SH-SY5Y (cell line): ENCODE measurements at regions not wholly inside any gene's neighbourhood (a gene's known extent, or its start where the extent isn't known, plus 50 kb on each side); places are given as distances from the start of the nearest gene placed in this dataset.

Experiments used
- GATA2 ChIP-seq: IDR thresholded peaks from 2 replicates; pipeline ENCODE4 v1.6.1; 2011; ENCODE audit warnings: mild to moderate bottlenecking, low read depth, low read length
- GATA3 ChIP-seq: IDR thresholded peaks from 2 replicates; pipeline ENCODE4 v1.6.1; 2011; ENCODE audit warnings: low read depth, mild to moderate bottlenecking, low read length, moderate library complexity

DNA sequence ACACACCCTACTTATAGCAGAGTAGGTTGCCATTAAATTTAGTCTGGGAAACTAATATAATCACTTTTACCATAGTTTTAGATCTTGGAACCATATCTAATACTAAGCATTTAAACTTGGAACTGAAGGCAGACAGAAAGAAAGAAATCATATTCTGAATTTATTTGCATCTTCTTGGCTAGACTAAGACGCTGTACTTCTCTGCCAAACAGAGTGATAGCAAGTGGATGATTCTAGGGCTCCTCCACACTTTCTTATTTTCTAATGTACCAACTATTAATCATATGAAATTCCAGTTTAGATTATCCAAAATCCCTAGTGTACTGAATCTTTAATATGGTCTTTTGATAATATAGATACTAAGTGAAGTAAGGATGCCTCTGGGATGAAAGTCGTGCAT, 277.0 kb downstream of the CENPW start:
- no peak for TF ChIP-seq GATA2
- no peak for TF ChIP-seq GATA3
